GM13977 (cell line): ENCODE measurements at regions not wholly inside any gene's neighbourhood (a gene's known extent, or its start where the extent isn't known, plus 50 kb on each side); places are given as distances from the start of the nearest gene placed in this dataset.

ENCODE experiments used
- DNase-seq: peaks from one replicate; pipeline ENCODE4 v3.0.0; 2012; ENCODE audit warnings: low spot score
- CTCF ChIP-seq: IDR thresholded peaks from 2 replicates; pipeline ENCODE4 v1.5.1; 2012; ENCODE audit warnings: mild to moderate bottlenecking, control low read depth; ENCODE audit not compliant: insufficient read depth; ENCODE audit errors: extremely low read depth, missing control alignments
- in situ Hi-C: fragments of 300-500 bp; cut with MboI; formaldehyde crosslinking; loops from one replicate; pipeline ENCODE4 v1.12.0; 2022; ENCODE audit warnings: low sequenced_read_pairs, low pct_unique_long_range_greater_than_20kb, mixed read lengths, inconsistent platforms; ENCODE audit not compliant: unreplicated experiment

- in situ Hi-C loops = no loop called here
- no peak for DNase-seq
- TF ChIP-seq CTCF = no peak
Measured at GRCh38 chr2:78701546-78701945, 324.0 kb upstream of the REG3G start.

GRCh38 chr2:78707776-78708386 is 317.6 kb upstream of the REG3G start:
- TF ChIP-seq CTCF = no peak
- in situ Hi-C loops = no loop called here
- no peak for DNase-seq

- in situ Hi-C loops = no loop called here
- no peak for DNase-seq
- TF ChIP-seq CTCF = no peak
Measured at GRCh38 chr2:78710632-78711375, 314.7 kb upstream of the REG3G start.

- TF ChIP-seq CTCF = no peak
- DNase-seq = no peak
- in situ Hi-C loops = no loop called here
Measured at GRCh38 chr2:78715293-78715692, 310.2 kb upstream of the REG3G start.

- in situ Hi-C loops = no loop called here
- DNase-seq = no peak
- TF ChIP-seq CTCF = no peak
Measured at GRCh38 chr2:78718024-78718423, 307.5 kb upstream of the REG3G start.

GRCh38 chr2:78718473-78718872 is 307.0 kb upstream of the REG3G start:
- in situ Hi-C loops = no loop called here
- no peak for DNase-seq
- TF ChIP-seq CTCF = no peak
